ENCODE measurements at regions not wholly inside any gene's neighbourhood (a gene's known extent, or its start where the extent isn't known, plus 50 kb on each side); places are given as distances from the start of the nearest gene placed in this dataset.

- TF ChIP-seq, protein P1, sequence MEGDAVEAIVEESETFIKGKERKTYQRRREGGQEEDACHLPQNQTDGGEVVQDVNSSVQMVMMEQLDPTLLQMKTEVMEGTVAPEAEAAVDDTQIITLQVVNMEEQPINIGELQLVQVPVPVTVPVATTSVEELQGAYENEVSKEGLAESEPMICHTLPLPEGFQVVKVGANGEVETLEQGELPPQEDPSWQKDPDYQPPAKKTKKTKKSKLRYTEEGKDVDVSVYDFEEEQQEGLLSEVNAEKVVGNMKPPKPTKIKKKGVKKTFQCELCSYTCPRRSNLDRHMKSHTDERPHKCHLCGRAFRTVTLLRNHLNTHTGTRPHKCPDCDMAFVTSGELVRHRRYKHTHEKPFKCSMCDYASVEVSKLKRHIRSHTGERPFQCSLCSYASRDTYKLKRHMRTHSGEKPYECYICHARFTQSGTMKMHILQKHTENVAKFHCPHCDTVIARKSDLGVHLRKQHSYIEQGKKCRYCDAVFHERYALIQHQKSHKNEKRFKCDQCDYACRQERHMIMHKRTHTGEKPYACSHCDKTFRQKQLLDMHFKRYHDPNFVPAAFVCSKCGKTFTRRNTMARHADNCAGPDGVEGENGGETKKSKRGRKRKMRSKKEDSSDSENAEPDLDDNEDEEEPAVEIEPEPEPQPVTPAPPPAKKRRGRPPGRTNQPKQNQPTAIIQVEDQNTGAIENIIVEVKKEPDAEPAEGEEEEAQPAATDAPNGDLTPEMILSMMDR (IDR thresholded peaks at IDR 0.05) = no peak
- TF ChIP-seq EP300 (IDR thresholded peaks at IDR 0.05) = no peak
Measured at GRCh38 chr1:96363826-96364225, 357.8 kb upstream of the PTBP2 start.
